Natural killer cell (primary cell): ENCODE measurements at regions not wholly inside any gene's neighbourhood (a gene's known extent, or its start where the extent isn't known, plus 50 kb on each side); places are given as distances from the start of the nearest gene placed in this dataset.

Experiments used
- ATAC-seq, 3 donors: fragments of 150-1000 bp in 2 of 3; fragments of 200-7000 bp in 1 of 3; cut with Tn5 transposase; 1 replicate in 1 of 3; 2 replicates in 2 of 3; pipeline ENCODE4 v1.10.0; 2021; ENCODE audit warnings: mild to moderate bottlenecking in 2 of 3, moderate library complexity in 2 of 3
- DNase-seq, 2 donors: peaks; one replicate each; pipeline versions ENCODE4 v3.0.0 to v3.0.0-alpha.2; 2013 to 2021; ENCODE audit warnings: mixed read lengths in 1 of 2
- H3K27ac ChIP-seq: one replicate; pipeline ENCODE4 v1.5.1; 2013; ENCODE audit warnings: mild to moderate bottlenecking, low read length
- H3K27me3 ChIP-seq: one replicate; pipeline ENCODE4 v1.6.1; 2013; ENCODE audit warnings: low read length; ENCODE audit not compliant: control insufficient read depth, insufficient read depth
- H3K36me3 ChIP-seq: one replicate; pipeline ENCODE4 v1.6.1; 2013; ENCODE audit warnings: low read length; ENCODE audit not compliant: control insufficient read depth, insufficient read depth
- H3K4me1 ChIP-seq: one replicate; pipeline ENCODE4 v1.6.1; 2013; ENCODE audit warnings: low read length; ENCODE audit not compliant: control insufficient read depth, insufficient read depth
- H3K4me3 ChIP-seq: one replicate; pipeline ENCODE4 v1.5.1; 2013; ENCODE audit warnings: low read length
- H3K9me3 ChIP-seq: one replicate; pipeline ENCODE4 v1.6.1; 2013; ENCODE audit warnings: low read length; ENCODE audit not compliant: control insufficient read depth, insufficient read depth
- H3K27ac Mint-ChIP-seq, 2 donors: one replicate each; pipeline ENCODE4 v1.8.0; 2022; ENCODE audit warnings: mild to moderate bottlenecking in 2 of 2, mixed read lengths in 2 of 2, moderate library complexity in 1 of 2
- H3K27me3 Mint-ChIP-seq, 2 donors: one replicate each; pipeline ENCODE4 v1.8.0; 2022; ENCODE audit warnings: low read depth in 2 of 2, mixed read lengths in 2 of 2
- H3K36me3 Mint-ChIP-seq: one replicate; pipeline ENCODE4 v1.8.0; 2022; ENCODE audit warnings: mixed read lengths
- H3K4me1 Mint-ChIP-seq, 2 donors: one replicate each; pipeline ENCODE4 v1.8.0; 2022; ENCODE audit warnings: mixed read lengths in 2 of 2
- H3K4me3 Mint-ChIP-seq: one replicate; pipeline ENCODE4 v1.8.0; 2022; ENCODE audit warnings: mild to moderate bottlenecking, moderate library complexity, mixed read lengths
- H3K9me3 Mint-ChIP-seq, 2 donors: one replicate each; pipeline ENCODE4 v1.8.0; 2022; ENCODE audit warnings: mixed read lengths in 2 of 2
- WGBS: methylation state at CpG from one replicate; pipeline ENCODE4 v1.1.7; 2013; ENCODE audit warnings: missing lambda C conversion rate; ENCODE audit not compliant: insufficient coverage; 5-methylcytosine and 5-hydroxymethylcytosine counted together
- intact Hi-C: fragments of 100-400 bp; cut with micrococcal nuclease; formaldehyde crosslinking; loops from one replicate; pipeline ENCODE4 v1.14.2; 2022
- TF ChIP-seq, protein P1 (sequence below): fragments of 200-600 bp; IDR thresholded peaks from one replicate; pipeline ENCODE4 v1.8.0; 2022; ENCODE audit warnings: antibody characterized with exemption

DNA sequence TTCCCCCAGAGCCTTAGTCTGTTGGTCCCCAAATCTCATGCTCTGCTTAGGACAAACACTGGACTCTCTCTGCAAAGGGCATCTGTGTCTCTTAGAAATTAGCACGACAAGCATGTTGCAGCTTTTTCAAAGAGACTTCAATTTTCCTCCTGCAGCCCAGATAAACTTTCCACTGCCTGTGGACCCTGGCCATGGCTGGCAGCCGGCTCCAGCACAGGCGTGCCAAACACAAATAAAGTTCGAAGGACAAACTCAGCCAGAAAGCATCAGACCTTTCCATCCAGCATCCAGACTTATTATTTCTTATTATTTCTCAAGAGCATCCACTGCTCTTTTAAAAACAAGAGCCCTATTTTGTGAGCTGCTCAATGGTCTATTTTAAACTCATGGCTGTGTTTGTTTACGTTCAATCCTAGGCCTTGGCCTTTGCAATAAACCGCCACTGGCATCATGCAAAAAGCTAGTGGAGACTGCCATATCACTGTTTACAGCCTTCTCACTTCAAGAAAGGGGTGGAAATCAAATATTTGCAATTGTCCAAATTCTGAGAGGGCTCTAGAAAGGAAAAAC lies 300.8 kb downstream of the BCL11A start:
- Histone ChIP-seq H3K36me3 (no peaks in the 10 kb centered on the region), H3K9me3 (no peaks in the 10 kb centered on the region), H3K4me3 (no peak overlapping the region), H3K27me3 (no peaks in the 10 kb centered on the region), H3K27ac (no peak overlapping the region), H3K4me1 (no peaks in the 10 kb centered on the region)
- no peak overlapping the region for H3K27ac Mint-ChIP-seq
- peaks cover 3 to 17% of the 10 kb centered on the region in 2 donors for H3K27me3 Mint-ChIP-seq
- DNase-seq (no peak), ATAC-seq (no peak)
- H3K9me3 Mint-ChIP-seq = no peaks in the 10 kb centered on the region
- intact Hi-C loops = no loop called here
- no peaks in the 10 kb centered on the region for H3K4me1 Mint-ChIP-seq
- H3K4me3 Mint-ChIP-seq = no peak overlapping the region
- TF ChIP-seq, protein P1, sequence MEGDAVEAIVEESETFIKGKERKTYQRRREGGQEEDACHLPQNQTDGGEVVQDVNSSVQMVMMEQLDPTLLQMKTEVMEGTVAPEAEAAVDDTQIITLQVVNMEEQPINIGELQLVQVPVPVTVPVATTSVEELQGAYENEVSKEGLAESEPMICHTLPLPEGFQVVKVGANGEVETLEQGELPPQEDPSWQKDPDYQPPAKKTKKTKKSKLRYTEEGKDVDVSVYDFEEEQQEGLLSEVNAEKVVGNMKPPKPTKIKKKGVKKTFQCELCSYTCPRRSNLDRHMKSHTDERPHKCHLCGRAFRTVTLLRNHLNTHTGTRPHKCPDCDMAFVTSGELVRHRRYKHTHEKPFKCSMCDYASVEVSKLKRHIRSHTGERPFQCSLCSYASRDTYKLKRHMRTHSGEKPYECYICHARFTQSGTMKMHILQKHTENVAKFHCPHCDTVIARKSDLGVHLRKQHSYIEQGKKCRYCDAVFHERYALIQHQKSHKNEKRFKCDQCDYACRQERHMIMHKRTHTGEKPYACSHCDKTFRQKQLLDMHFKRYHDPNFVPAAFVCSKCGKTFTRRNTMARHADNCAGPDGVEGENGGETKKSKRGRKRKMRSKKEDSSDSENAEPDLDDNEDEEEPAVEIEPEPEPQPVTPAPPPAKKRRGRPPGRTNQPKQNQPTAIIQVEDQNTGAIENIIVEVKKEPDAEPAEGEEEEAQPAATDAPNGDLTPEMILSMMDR = no peak
- WGBS = 92% methylated on average over 6 of the region's 6 CpGs
- no peaks in the 10 kb centered on the region for H3K36me3 Mint-ChIP-seq

DNA sequence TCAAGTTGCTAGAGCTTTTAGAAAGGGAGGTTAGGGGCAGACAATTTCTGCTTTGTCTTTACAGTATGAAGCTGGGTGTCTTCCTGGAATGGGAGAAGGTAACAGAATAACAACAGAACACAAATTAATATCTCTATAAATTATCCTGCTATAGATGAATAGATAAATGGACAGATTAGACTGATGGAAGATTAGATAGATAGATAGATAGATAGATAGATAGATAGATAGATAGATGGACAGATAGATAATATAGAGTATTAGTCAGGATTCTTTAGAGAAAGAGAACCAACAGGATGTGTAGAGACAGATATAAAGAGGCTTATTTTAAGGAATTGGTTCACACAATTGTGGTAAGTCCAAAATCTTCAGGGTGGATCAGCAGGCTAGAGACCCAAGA lies 302.2 kb downstream of the BCL11A start:
- H3K27ac Mint-ChIP-seq = no peak overlapping the region
- no peaks in the 10 kb centered on the region for H3K9me3 Mint-ChIP-seq
- DNase-seq = no peak
- intact Hi-C loops = no loop called here
- H3K4me1 Mint-ChIP-seq = no peaks in the 10 kb centered on the region
- H3K36me3 ChIP-seq = no peaks in the 10 kb centered on the region
- H3K36me3 Mint-ChIP-seq = no peaks in the 10 kb centered on the region
- no peaks in the 10 kb centered on the region for H3K4me1 ChIP-seq
- no peak overlapping the region for H3K4me3 ChIP-seq
- H3K27ac ChIP-seq = no peak overlapping the region
- TF ChIP-seq, protein P1 = no peak
- no peaks in the 10 kb centered on the region for H3K9me3 ChIP-seq
- ATAC-seq = no peak
- H3K27me3 ChIP-seq = no peaks in the 10 kb centered on the region
- H3K27me3 Mint-ChIP-seq = peaks cover 3 to 15% of the 10 kb centered on the region in 2 donors
- H3K4me3 Mint-ChIP-seq = no peak overlapping the region

DNA sequence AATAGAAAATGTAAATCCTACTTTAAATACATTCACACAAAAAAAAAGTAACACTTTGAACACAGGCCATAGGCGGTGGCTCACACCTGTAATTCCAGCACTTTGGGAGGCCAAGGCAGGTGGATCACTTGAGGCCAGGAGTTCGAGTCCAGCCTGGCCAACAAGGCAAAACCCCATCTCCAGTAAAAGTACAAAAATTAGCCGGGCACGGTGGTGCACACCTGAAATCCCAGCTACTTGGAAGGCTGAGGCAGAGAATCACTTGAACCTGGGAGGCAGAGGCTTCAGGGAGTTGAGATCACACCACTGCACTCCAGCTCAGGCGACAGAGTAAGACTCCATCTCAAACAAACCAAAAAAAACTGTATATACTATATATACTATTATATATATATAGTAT lies 303.6 kb downstream of the BCL11A start:
- Histone ChIP-seq H3K27ac (no peak overlapping the region), H3K27me3 (no peaks in the 10 kb centered on the region), H3K36me3 (no peaks in the 10 kb centered on the region), H3K4me1 (no peaks in the 10 kb centered on the region), H3K4me3 (no peak overlapping the region), H3K9me3 (no peaks in the 10 kb centered on the region)
- H3K9me3 Mint-ChIP-seq = no peaks in the 10 kb centered on the region
- no peak overlapping the region for H3K4me3 Mint-ChIP-seq
- ATAC-seq (no peak), DNase-seq (no peak)
- H3K27me3 Mint-ChIP-seq = peaks cover under 1 to 1% of the 10 kb centered on the region in 2 donors
- intact Hi-C loops = no loop called here
- no peak overlapping the region for H3K27ac Mint-ChIP-seq
- no peaks in the 10 kb centered on the region for H3K4me1 Mint-ChIP-seq
- WGBS = 89% methylated on average over 4 of the region's 5 CpGs
- no peaks in the 10 kb centered on the region for H3K36me3 Mint-ChIP-seq
- TF ChIP-seq, protein P1 = no peak

DNA sequence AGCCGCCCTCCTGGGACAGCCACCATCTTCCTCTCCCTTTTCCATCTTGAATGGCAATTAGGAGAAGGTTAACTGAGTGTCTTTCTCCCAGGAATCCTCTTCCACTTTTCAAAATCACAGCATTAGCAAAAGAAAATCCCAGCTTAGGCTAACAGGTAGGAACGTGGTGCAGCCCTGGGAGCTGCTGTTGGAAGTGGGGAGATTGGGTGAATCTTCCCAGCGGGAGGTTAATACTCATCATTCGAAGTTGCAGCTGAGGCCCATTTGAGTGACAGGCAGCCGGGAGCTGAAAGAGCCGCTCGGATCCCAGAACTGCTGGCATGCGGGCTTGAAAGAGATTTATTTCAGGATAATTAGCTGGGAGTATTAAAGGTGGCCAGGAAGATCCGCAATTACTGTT lies 306.0 kb downstream of the BCL11A start:
- H3K9me3 Mint-ChIP-seq = no peaks in the 10 kb centered on the region
- H3K27ac Mint-ChIP-seq = no peak overlapping the region
- H3K27me3 Mint-ChIP-seq = no peaks in the 10 kb centered on the region
- no peaks in the 10 kb centered on the region for H3K36me3 ChIP-seq
- H3K27me3 ChIP-seq = no peaks in the 10 kb centered on the region
- no peak overlapping the region for H3K4me3 ChIP-seq
- no peaks in the 10 kb centered on the region for H3K4me1 Mint-ChIP-seq
- intact Hi-C loops = no loop called here
- H3K36me3 Mint-ChIP-seq = no peaks in the 10 kb centered on the region
- WGBS = 95% methylated on average over 8 of the region's 9 CpGs
- no peak overlapping the region for H3K27ac ChIP-seq
- ATAC-seq = no peak
- no peaks in the 10 kb centered on the region for H3K4me1 ChIP-seq
- DNase-seq = no peak
- H3K9me3 ChIP-seq = no peaks in the 10 kb centered on the region
- TF ChIP-seq, protein P1 = no peak
- no peak overlapping the region for H3K4me3 Mint-ChIP-seq
